Lower leg skin (tissue), 3 donors: ENCODE measurements at regions not wholly inside any gene's neighbourhood (a gene's known extent, or its start where the extent isn't known, plus 50 kb on each side); places are given as distances from the start of the nearest gene placed in this dataset.

Experiments used
- POLR2A ChIP-seq, 2 donors: fragments of 450-650 bp; IDR thresholded peaks; one replicate each; pipeline ENCODE4 v1.6.1; 2016 to 2017; ENCODE audit warnings: antibody characterized with exemption in 2 of 2, mild to moderate bottlenecking in 1 of 2, moderate library complexity in 1 of 2
- TF ChIP-seq, protein P1 (sequence below), 3 donors: fragments of 450-650 bp; IDR thresholded peaks; one replicate each; pipeline ENCODE4 v1.5.1; 2016; ENCODE audit warnings: antibody characterized with exemption in 3 of 3, mild to moderate bottlenecking in 3 of 3, moderate library complexity in 2 of 3

DNA sequence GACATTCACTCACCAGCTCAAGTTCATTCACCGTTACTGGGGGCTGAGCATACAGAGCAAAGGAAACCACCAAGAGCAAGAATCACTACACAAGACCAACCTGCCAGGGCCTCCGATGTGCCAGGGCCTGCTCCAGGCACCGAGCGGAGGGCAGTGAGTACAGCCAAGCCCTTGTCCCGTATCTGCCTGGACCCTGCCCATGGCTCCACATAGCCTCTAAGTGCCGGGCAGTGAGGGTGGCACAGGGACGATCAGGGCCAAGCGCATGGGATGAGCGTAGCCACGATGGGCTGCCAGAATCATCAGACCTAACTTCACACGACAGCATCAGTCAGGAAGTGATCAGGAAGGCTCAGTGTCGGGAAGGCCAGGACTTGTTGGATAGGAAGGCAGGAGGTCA is 199.6 kb downstream of the BCL11B start:
- TF ChIP-seq, protein P1, sequence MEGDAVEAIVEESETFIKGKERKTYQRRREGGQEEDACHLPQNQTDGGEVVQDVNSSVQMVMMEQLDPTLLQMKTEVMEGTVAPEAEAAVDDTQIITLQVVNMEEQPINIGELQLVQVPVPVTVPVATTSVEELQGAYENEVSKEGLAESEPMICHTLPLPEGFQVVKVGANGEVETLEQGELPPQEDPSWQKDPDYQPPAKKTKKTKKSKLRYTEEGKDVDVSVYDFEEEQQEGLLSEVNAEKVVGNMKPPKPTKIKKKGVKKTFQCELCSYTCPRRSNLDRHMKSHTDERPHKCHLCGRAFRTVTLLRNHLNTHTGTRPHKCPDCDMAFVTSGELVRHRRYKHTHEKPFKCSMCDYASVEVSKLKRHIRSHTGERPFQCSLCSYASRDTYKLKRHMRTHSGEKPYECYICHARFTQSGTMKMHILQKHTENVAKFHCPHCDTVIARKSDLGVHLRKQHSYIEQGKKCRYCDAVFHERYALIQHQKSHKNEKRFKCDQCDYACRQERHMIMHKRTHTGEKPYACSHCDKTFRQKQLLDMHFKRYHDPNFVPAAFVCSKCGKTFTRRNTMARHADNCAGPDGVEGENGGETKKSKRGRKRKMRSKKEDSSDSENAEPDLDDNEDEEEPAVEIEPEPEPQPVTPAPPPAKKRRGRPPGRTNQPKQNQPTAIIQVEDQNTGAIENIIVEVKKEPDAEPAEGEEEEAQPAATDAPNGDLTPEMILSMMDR (IDR thresholded peaks at IDR 0.05), result no peak
- TF ChIP-seq POLR2A (IDR thresholded peaks at IDR 0.05), result no peak
